NAMALWA (cell line): ENCODE measurements at regions not wholly inside any gene's neighbourhood (a gene's known extent, or its start where the extent isn't known, plus 50 kb on each side); places are given as distances from the start of the nearest gene placed in this dataset.

ENCODE experiments used
- DNase-seq: peaks from one replicate; pipeline ENCODE4 v3.0.0-alpha.2; 2015; ENCODE audit warnings: low spot score

- no peak for DNase-seq
These were observed 103.6 kb upstream of the FLRT2 start for GRCh38 chr14:85426068-85426935.

GRCh38 chr14:85428926-85429325, 101.0 kb upstream of the FLRT2 start:
- no peak for DNase-seq

- no peak for DNase-seq
These were observed 92.8 kb upstream of the FLRT2 start for GRCh38 chr14:85437148-85437547.

GRCh38 chr14:85438001-85438400, 91.9 kb upstream of the FLRT2 start:
- DNase-seq: no peak

GRCh38 chr14:85438481-85438942, 91.4 kb upstream of the FLRT2 start:
- DNase-seq: no peak

GRCh38 chr14:85439696-85440328, 90.1 kb upstream of the FLRT2 start:
- DNase-seq: no peak

- DNase-seq: no peak
These were observed 87.9 kb upstream of the FLRT2 start for GRCh38 chr14:85441909-85442643.

GRCh38 chr14:85442996-85443395, 86.9 kb upstream of the FLRT2 start:
- no peak for DNase-seq

- DNase-seq: no peak
These were observed 85.3 kb upstream of the FLRT2 start for GRCh38 chr14:85444635-85445034.

- no peak for DNase-seq
These were observed 84.7 kb upstream of the FLRT2 start for GRCh38 chr14:85445151-85445795.

GRCh38 chr14:85447883-85448282, 82.1 kb upstream of the FLRT2 start:
- DNase-seq: no peak

GRCh38 chr14:85451421-85451820, 78.5 kb upstream of the FLRT2 start:
- DNase-seq: no peak

- DNase-seq: no peak
These were observed 76.3 kb upstream of the FLRT2 start for GRCh38 chr14:85453401-85454225.

GRCh38 chr14:85454226-85454813, 75.6 kb upstream of the FLRT2 start:
- DNase-seq: no peak

GRCh38 chr14:85459361-85460000, 70.5 kb upstream of the FLRT2 start:
- DNase-seq: no peak

- no peak for DNase-seq
These were observed 68.4 kb upstream of the FLRT2 start for GRCh38 chr14:85461432-85462133.

GRCh38 chr14:85463512-85463911, 66.4 kb upstream of the FLRT2 start:
- no peak for DNase-seq

GRCh38 chr14:85464135-85464895, 65.6 kb upstream of the FLRT2 start:
- no peak for DNase-seq

GRCh38 chr14:85466678-85467077, 63.3 kb upstream of the FLRT2 start:
- DNase-seq: no peak
